ENCODE measurements at regions not wholly inside any gene's neighbourhood (a gene's known extent, or its start where the extent isn't known, plus 50 kb on each side); places are given as distances from the start of the nearest gene placed in this dataset.

GRCh38 chrX:144253356-144253755 is 369.5 kb downstream of the UBE2NL start (continued):
- TF ChIP-seq PRDM15 (CRISPR knock-in tag; IDR thresholded peaks at IDR 0.05) (no peak), ZNF687 (IDR thresholded peaks at IDR 0.05) (no peak), SMAD1 (IDR thresholded peaks at IDR 0.05; ENCODE audit: low read depth, partially characterized antibody) (no peak), KLF5 (IDR thresholded peaks at IDR 0.05; ENCODE audit: partially characterized antibody) (no peak), EED (IDR thresholded peaks at IDR 0.05; ENCODE audit: low read depth) (no peak), HSF1 (IDR thresholded peaks at IDR 0.05; ENCODE audit: low read depth, low read length) (no peak), GATAD2B (conservative IDR thresholded peaks at IDR 0.05; ENCODE audit: low read depth) (no peak), SRF (IDR thresholded peaks at IDR 0.05; ENCODE audit: low read depth in 2 of 2, low read length in 2 of 2) (no peak), IRF5 (IDR thresholded peaks at IDR 0.05; ENCODE audit: borderline replicate concordance) (no peak), EP300 (IDR thresholded peaks at IDR 0.05; ENCODE audit: borderline replicate concordance in 1 of 2, control insufficient read depth in 1 of 2, low read depth in 2 of 2, low read length in 2 of 2) (no peak)
